ENCODE measurements at regions not wholly inside any gene's neighbourhood (a gene's known extent, or its start where the extent isn't known, plus 50 kb on each side); places are given as distances from the start of the nearest gene placed in this dataset.
"Not testable (repeated sequence)": the region's sequence is repeated elsewhere in the genome, so short reads cannot be mapped to it uniquely, and the experiment has no call there.

DNA sequence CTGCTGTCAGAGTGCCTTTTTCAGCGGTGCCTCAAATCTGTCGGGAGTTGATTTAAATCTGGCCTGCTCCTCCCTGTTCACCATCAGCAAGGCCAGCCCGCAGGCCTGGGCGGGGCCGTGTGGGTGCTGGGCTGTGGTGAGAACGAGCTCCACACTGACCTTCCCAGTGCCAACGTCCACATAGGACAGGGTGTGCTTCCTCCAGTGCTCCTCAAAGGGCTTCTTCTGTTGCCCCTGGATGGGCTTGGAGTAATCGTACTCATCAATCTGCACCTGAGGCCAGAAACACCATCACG, 50.2 kb upstream of the LPCAT1 start:
- DNase-seq; H3K4me1 ChIP-seq (replicated peaks in 1 of 2); H3K27me3 ChIP-seq; H3K4me3 ChIP-seq; H3K27ac ChIP-seq; H3K9me3 ChIP-seq (replicated peaks in 1 of 3); intact Hi-C loops (cut with DNase I): not testable (repeated sequence)
- WGBS, 4 donors, result 72 to 88% (median 85%) methylated on average over 3 to 8 of the region's 9 CpGs
- H3K36me3 ChIP-seq (replicated peaks in 1 of 2), result peaks cover 0 to 12% of the 10 kb centered on the region in 2 donors

DNA sequence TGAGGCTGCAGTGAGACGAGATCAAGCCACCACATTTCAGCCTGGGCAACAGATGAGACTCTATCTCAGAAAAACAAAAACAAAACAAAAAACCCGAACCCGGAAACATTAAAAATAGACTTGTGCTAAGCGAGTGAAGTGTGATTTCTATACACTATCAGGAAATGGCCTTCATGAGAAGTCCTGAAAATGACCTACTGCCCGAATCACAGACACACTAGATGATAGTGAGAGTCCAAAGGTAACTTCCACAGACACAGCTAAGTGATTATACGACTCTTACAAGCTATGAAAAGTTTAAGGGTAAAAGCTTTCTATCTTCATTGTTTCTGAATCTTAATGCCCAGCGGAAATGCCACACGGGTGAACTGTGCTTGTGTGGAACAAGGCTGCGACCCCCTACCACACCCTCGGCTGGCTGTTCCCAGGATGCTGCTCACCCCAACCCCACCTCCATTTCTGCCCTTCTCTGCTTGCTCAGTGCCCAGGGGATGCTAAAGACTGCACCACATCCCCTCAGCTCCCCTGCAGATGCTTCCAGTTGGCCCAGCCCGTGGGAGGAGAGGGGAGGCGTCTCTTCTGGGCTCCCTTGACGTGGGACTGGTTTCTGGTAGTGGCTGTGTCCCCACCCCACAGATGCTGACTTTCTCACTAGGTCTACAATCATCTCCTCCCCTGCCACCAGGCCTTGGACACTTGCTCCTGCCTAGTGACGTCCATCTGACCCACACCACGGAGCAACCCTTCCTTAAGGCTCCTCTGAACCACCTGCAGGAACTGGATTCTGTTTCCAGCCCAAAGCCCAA, 49.7 kb upstream of the LPCAT1 start:
- H3K4me1 ChIP-seq (replicated peaks in 1 of 2); H3K9me3 ChIP-seq (replicated peaks in 1 of 3); H3K4me3 ChIP-seq; H3K27ac ChIP-seq; H3K36me3 ChIP-seq (replicated peaks in 1 of 2); H3K27me3 ChIP-seq; intact Hi-C loops (cut with DNase I); DNase-seq: not testable (repeated sequence)
- 92 to 96% (median 94%) methylated on average over 15 of the region's 15 CpGs for WGBS, 4 donors

Small RNAs in the stretch of these regions (microRNA-seq; reads per million reads assigned to microRNA genes)
- gene MIR4277, result 0 reads per million in 3 donors

Small RNAs in the stretch of these regions (small RNA-seq; reads per million reads assigned to genes)
- 0 reads per million in 2 donors for gene AC091849.1
- gene MIR4277, result 0 reads per million in 2 donors

Measured in adrenal gland (tissue), 9 donors.